ENCODE measurements at regions not wholly inside any gene's neighbourhood (a gene's known extent, or its start where the extent isn't known, plus 50 kb on each side); places are given as distances from the start of the nearest gene placed in this dataset.

DNA sequence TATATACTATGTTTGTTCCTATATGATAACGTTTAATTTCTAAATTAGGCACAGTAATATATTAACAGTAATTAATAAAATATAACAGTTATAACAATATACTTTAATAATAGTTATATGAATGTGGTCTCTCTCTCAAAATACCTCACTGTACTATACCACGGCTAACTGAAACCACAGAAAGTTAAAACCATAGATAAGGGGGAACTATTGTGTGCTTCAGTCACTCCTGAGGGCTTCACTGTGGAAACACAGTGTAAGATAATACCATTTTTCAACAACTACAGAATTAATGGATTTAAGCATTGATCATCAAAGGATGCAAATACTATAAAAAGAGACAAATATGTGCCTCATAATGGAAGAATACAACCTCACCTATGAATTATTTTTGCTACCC, 266.4 kb upstream of the RGS6 start:
- no peaks in the 10 kb centered on the region for H3K27me3 Mint-ChIP-seq (ENCODE audit: low read depth, unreplicated experiment)

DNA sequence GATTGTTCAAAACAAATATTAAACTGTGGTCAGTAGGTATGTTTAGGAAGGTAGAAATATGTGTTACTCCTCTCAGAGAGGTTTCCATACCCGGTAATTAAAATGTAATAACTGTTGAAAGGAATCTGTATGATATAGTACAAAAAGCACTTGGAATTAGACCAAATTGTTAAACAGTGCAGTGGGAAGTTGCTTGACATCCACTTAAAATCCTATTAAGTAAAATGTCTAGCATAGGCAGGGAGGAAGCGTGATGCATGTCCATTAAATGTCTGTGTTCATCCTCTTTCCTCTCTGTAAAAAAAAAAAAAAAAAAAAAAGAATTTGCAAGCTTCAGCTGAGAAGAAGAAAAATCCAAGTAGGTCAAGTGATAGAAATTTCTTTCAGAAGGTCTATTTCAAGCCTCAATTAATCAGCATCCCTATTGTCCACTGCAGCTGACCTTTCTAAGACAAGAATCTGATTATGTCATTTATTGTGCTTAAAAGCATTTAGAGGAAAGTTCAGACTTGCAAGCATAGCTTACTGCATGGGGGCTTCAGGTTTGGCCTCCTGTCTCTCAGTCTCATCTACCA, 265.6 kb upstream of the RGS6 start:
- Histone ChIP-seq H3K4me1 (ENCODE audit: insufficient read depth, low read length) (peaks cover 29% of the 10 kb centered on the region), H3K79me2 (ENCODE audit: insufficient read depth, low read length) (no peaks in the 10 kb centered on the region), H2AFZ (ENCODE audit: low read depth, low read length) (no peak overlapping the region), H3K9ac (ENCODE audit: low read length) (no peak overlapping the region), H4K20me1 (ENCODE audit: insufficient read depth, low read length) (no peaks in the 10 kb centered on the region), H3K36me3 (ENCODE audit: insufficient read depth, low read length) (peaks cover 13% of the 10 kb centered on the region), H3K27me3 (ENCODE audit: insufficient read depth, low read length) (no peaks in the 10 kb centered on the region), H3K9me3 (ENCODE audit: insufficient read depth, low read depth, low read length) (no peaks in the 10 kb centered on the region), H3K27ac (ENCODE audit: low read depth, low read length) (no peak overlapping the region), H3K4me3 (ENCODE audit: insufficient read depth, low read depth, low read length) (no peak overlapping the region), H3K4me2 (ENCODE audit: low read length) (no peak overlapping the region)
- H3K4me1 Mint-ChIP-seq (ENCODE audit: low read depth, unreplicated experiment): peaks cover 39% of the 10 kb centered on the region
- H3K36me3 Mint-ChIP-seq (ENCODE audit: low read depth, unreplicated experiment): peaks cover 4% of the 10 kb centered on the region
- H3K27me3 Mint-ChIP-seq (ENCODE audit: low read depth, unreplicated experiment): no peaks in the 10 kb centered on the region
- no peaks in the 10 kb centered on the region for H3K9me3 Mint-ChIP-seq (ENCODE audit: unreplicated experiment)
- H3K4me3 Mint-ChIP-seq (ENCODE audit: unreplicated experiment): no peak overlapping the region
- no peak overlapping the region for H3K27ac Mint-ChIP-seq (ENCODE audit: unreplicated experiment)
- TF ChIP-seq, protein P1, sequence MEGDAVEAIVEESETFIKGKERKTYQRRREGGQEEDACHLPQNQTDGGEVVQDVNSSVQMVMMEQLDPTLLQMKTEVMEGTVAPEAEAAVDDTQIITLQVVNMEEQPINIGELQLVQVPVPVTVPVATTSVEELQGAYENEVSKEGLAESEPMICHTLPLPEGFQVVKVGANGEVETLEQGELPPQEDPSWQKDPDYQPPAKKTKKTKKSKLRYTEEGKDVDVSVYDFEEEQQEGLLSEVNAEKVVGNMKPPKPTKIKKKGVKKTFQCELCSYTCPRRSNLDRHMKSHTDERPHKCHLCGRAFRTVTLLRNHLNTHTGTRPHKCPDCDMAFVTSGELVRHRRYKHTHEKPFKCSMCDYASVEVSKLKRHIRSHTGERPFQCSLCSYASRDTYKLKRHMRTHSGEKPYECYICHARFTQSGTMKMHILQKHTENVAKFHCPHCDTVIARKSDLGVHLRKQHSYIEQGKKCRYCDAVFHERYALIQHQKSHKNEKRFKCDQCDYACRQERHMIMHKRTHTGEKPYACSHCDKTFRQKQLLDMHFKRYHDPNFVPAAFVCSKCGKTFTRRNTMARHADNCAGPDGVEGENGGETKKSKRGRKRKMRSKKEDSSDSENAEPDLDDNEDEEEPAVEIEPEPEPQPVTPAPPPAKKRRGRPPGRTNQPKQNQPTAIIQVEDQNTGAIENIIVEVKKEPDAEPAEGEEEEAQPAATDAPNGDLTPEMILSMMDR (IDR thresholded peaks at IDR 0.05; ENCODE audit: insufficient read depth, low read depth, low read length): no peak
- no peak for TF ChIP-seq EZH2 (IDR thresholded peaks at IDR 0.05; ENCODE audit: insufficient read depth, low read length)
- DNase-seq (ENCODE audit: low read depth): peak; percentile 50
- no peak for FAIRE-seq

More for the DNA sequence above, 266.4 kb upstream of the RGS6 start:
- FAIRE-seq: no peak
- TF ChIP-seq, protein P1 (IDR thresholded peaks at IDR 0.05; ENCODE audit: insufficient read depth, low read depth, low read length): no peak
- TF ChIP-seq EZH2 (IDR thresholded peaks at IDR 0.05; ENCODE audit: insufficient read depth, low read length): no peak
- H3K27me3 ChIP-seq (ENCODE audit: insufficient read depth, low read length): no peaks in the 10 kb centered on the region
- H3K9me3 ChIP-seq (ENCODE audit: insufficient read depth, low read depth, low read length): no peaks in the 10 kb centered on the region
- H3K79me2 ChIP-seq (ENCODE audit: insufficient read depth, low read length): no peaks in the 10 kb centered on the region
- H3K36me3 ChIP-seq (ENCODE audit: insufficient read depth, low read length): peaks cover 13% of the 10 kb centered on the region
- H3K36me3 Mint-ChIP-seq (ENCODE audit: low read depth, unreplicated experiment): peaks cover 4% of the 10 kb centered on the region
- H3K4me1 ChIP-seq (ENCODE audit: insufficient read depth, low read length): peaks cover 29% of the 10 kb centered on the region
- peak overlapping the region; percentile 71 for H3K27ac ChIP-seq (ENCODE audit: low read depth, low read length)
- H3K4me2 ChIP-seq (ENCODE audit: low read length): peak overlapping the region; percentile 60
- H3K9me3 Mint-ChIP-seq (ENCODE audit: unreplicated experiment): no peaks in the 10 kb centered on the region
- no peak overlapping the region for H3K9ac ChIP-seq (ENCODE audit: low read length)
- H2AFZ ChIP-seq (ENCODE audit: low read depth, low read length): no peak overlapping the region
- H3K27ac Mint-ChIP-seq (ENCODE audit: unreplicated experiment): no peak overlapping the region
- H3K4me3 Mint-ChIP-seq (ENCODE audit: unreplicated experiment): no peak overlapping the region
- peaks cover 39% of the 10 kb centered on the region for H3K4me1 Mint-ChIP-seq (ENCODE audit: low read depth, unreplicated experiment)
- DNase-seq (ENCODE audit: low read depth): peak; percentile 54
- H4K20me1 ChIP-seq (ENCODE audit: insufficient read depth, low read length): no peaks in the 10 kb centered on the region
- H3K4me3 ChIP-seq (ENCODE audit: insufficient read depth, low read depth, low read length): no peak overlapping the region

DNA sequence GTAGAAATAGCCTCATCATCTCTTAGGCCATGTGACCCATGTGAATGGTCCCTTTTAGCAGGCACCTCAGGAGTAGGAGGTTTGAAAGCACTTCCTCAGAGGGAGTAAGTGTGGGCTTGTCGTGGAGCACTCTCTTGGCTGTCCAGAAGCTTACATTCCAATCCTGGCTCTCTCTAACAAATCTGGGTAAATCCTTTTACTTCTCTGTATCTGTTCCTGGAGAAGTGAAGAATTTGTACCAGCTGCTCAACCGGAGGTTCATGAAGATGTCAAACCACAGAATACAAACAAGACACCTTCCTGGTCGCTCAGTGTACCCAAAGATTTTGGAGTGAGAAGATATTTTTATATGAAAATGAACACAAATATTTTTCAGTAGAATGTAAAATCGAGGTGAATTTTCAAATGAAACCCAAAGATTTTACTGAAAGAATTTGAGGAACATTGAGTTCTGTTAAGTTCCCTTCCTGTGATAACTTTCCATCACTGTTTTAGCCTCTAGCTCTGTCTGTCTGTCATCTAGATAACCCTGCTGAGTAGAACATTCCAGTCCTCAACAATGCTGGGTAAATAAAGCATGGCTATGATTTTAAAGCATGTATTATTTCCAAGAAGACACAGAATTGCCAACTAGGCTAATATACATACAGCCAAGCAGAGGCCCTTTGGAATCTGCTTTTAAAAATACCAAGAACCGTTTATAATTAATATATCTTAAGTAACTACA, 263.9 kb upstream of the RGS6 start:
- DNase-seq (ENCODE audit: low read depth): peak; percentile 68
- no peaks in the 10 kb centered on the region for H3K27me3 Mint-ChIP-seq (ENCODE audit: low read depth, unreplicated experiment)
- H3K27ac Mint-ChIP-seq (ENCODE audit: unreplicated experiment): peak overlapping the region; percentile 5
- H3K9ac ChIP-seq (ENCODE audit: low read length): no peak overlapping the region
- H4K20me1 ChIP-seq (ENCODE audit: insufficient read depth, low read length): no peaks in the 10 kb centered on the region
- H3K4me3 ChIP-seq (ENCODE audit: insufficient read depth, low read depth, low read length): no peak overlapping the region
- peaks cover 1% of the 10 kb centered on the region for H3K9me3 Mint-ChIP-seq (ENCODE audit: unreplicated experiment)
- TF ChIP-seq, protein P1 (IDR thresholded peaks at IDR 0.05; ENCODE audit: insufficient read depth, low read depth, low read length): no peak
- TF ChIP-seq EZH2 (IDR thresholded peaks at IDR 0.05; ENCODE audit: insufficient read depth, low read length): no peak
- H3K27ac ChIP-seq (ENCODE audit: low read depth, low read length): no peak overlapping the region
- no peaks in the 10 kb centered on the region for H3K79me2 ChIP-seq (ENCODE audit: insufficient read depth, low read length)
- H3K4me3 Mint-ChIP-seq (ENCODE audit: unreplicated experiment): no peak overlapping the region
- peaks cover 39% of the 10 kb centered on the region for H3K4me1 Mint-ChIP-seq (ENCODE audit: low read depth, unreplicated experiment)
- no peaks in the 10 kb centered on the region for H3K9me3 ChIP-seq (ENCODE audit: insufficient read depth, low read depth, low read length)
- peaks cover 9% of the 10 kb centered on the region for H3K36me3 Mint-ChIP-seq (ENCODE audit: low read depth, unreplicated experiment)
- no peak overlapping the region for H2AFZ ChIP-seq (ENCODE audit: low read depth, low read length)
- H3K36me3 ChIP-seq (ENCODE audit: insufficient read depth, low read length): peaks cover 15% of the 10 kb centered on the region
- no peaks in the 10 kb centered on the region for H3K27me3 ChIP-seq (ENCODE audit: insufficient read depth, low read length)
- peaks cover 29% of the 10 kb centered on the region for H3K4me1 ChIP-seq (ENCODE audit: insufficient read depth, low read length)
- peak; percentile 23 for FAIRE-seq
- H3K4me2 ChIP-seq (ENCODE audit: low read length): peak overlapping the region; percentile 6
